ENCODE measurements at regions not wholly inside any gene's neighbourhood (a gene's known extent, or its start where the extent isn't known, plus 50 kb on each side); places are given as distances from the start of the nearest gene placed in this dataset.
"Not testable (repeated sequence)": the region's sequence is repeated elsewhere in the genome, so short reads cannot be mapped to it uniquely, and the experiment has no call there.

GRCh38 chr16:49959552-49960277 is 65.3 kb upstream of the CNEP1R1 start:
- no peaks in the 10 kb centered on the region for H3K36me3 ChIP-seq
- no peak for TF ChIP-seq CTCF (IDR thresholded peaks at IDR 0.05)
- intact Hi-C loops (cut with DNase I) = no loop called here
- peak overlapping the region; percentile 64 for H3K27ac ChIP-seq
- H3K27me3 ChIP-seq (ENCODE audit: low read depth) = no peaks in the 10 kb centered on the region
- no peak overlapping the region for H3K4me3 ChIP-seq
- DNase-seq = peak; percentile 58
- H3K9me3 ChIP-seq = no peaks in the 10 kb centered on the region
- ATAC-seq = peak; percentile 48 to 55
- peaks cover 16% of the 10 kb centered on the region for H3K4me1 ChIP-seq

- H3K9me3 ChIP-seq = no peaks in the 10 kb centered on the region
- H3K36me3 ChIP-seq = no peaks in the 10 kb centered on the region
- peaks cover 16% of the 10 kb centered on the region for H3K4me1 ChIP-seq
- TF ChIP-seq CTCF (IDR thresholded peaks at IDR 0.05) = no peak
- intact Hi-C loops (cut with DNase I) = no loop called here
- ATAC-seq = peak; percentile 53 to 82
- peak overlapping the region; percentile 64 for H3K27ac ChIP-seq
- H3K27me3 ChIP-seq (ENCODE audit: low read depth) = no peaks in the 10 kb centered on the region
- no peak for DNase-seq
- no peak overlapping the region for H3K4me3 ChIP-seq
These were observed 63.9 kb upstream of the CNEP1R1 start for GRCh38 chr16:49961089-49961488.

- peaks cover 16% of the 10 kb centered on the region for H3K4me1 ChIP-seq
- H3K4me3 ChIP-seq; DNase-seq; H3K36me3 ChIP-seq; H3K27ac ChIP-seq; H3K27me3 ChIP-seq (ENCODE audit: low read depth); ATAC-seq; intact Hi-C loops (cut with DNase I); H3K9me3 ChIP-seq: not testable (repeated sequence)
These were observed 62.5 kb upstream of the CNEP1R1 start for GRCh38 chr16:49962566-49962965.

- H3K36me3 ChIP-seq = no peaks in the 10 kb centered on the region
- H3K4me3 ChIP-seq = no peak overlapping the region
- peaks cover 2% of the 10 kb centered on the region for H3K27me3 ChIP-seq (ENCODE audit: low read depth)
- H3K27ac ChIP-seq = no peak overlapping the region
- H3K4me1 ChIP-seq = peaks cover 15% of the 10 kb centered on the region
- TF ChIP-seq CTCF (IDR thresholded peaks at IDR 0.05) = no peak
- no peak for DNase-seq
- intact Hi-C loops (cut with DNase I) = no loop called here
- H3K9me3 ChIP-seq = no peaks in the 10 kb centered on the region
- no peak for ATAC-seq
These were observed 60.7 kb upstream of the CNEP1R1 start for GRCh38 chr16:49964316-49964715.

- Histone ChIP-seq H3K27ac (no peak overlapping the region), H3K27me3 (ENCODE audit: low read depth) (peaks cover 5% of the 10 kb centered on the region), H3K4me1 (peaks cover 15% of the 10 kb centered on the region), H3K4me3 (no peak overlapping the region), H3K36me3 (no peaks in the 10 kb centered on the region), H3K9me3 (no peaks in the 10 kb centered on the region)
- ATAC-seq = no peak
- no peak for TF ChIP-seq CTCF (IDR thresholded peaks at IDR 0.05)
- intact Hi-C loops (cut with DNase I) = no loop called here
- no peak for DNase-seq
These were observed 60.1 kb upstream of the CNEP1R1 start for GRCh38 chr16:49964973-49965372.

- TF ChIP-seq CTCF (IDR thresholded peaks at IDR 0.05) = no peak
- H3K4me3 ChIP-seq = no peak overlapping the region
- no peaks in the 10 kb centered on the region for H3K36me3 ChIP-seq
- H3K27ac ChIP-seq = no peak overlapping the region
- H3K27me3 ChIP-seq (ENCODE audit: low read depth) = peaks cover 5% of the 10 kb centered on the region
- peaks cover 5% of the 10 kb centered on the region for H3K4me1 ChIP-seq
- no peak for DNase-seq
- no peaks in the 10 kb centered on the region for H3K9me3 ChIP-seq
- no peak for ATAC-seq
- intact Hi-C loops (cut with DNase I) = no loop called here
These were observed 57.9 kb upstream of the CNEP1R1 start for GRCh38 chr16:49967012-49967559.

Data from lower lobe of right lung (tissue), 2 donors.